ENCODE measurements at regions not wholly inside any gene's neighbourhood (a gene's known extent, or its start where the extent isn't known, plus 50 kb on each side); places are given as distances from the start of the nearest gene placed in this dataset.
"Not testable (repeated sequence)": the region's sequence is repeated elsewhere in the genome, so short reads cannot be mapped to it uniquely, and the experiment has no call there.

GRCh38 chr3:22859618-22860017, 343.5 kb upstream of the UBE2E2 start:
- no peak overlapping the region for H3K4me3 ChIP-seq (ENCODE audit: low read depth, low read length)
- TF ChIP-seq CTCF (IDR thresholded peaks at IDR 0.05; ENCODE audit: insufficient read depth, low read length, missing control alignments) = no peak
- no peak for DNase-seq (ENCODE audit: low read depth, low spot score)
- CTCF ChIA-PET = no interaction called here
- POLR2A ChIA-PET = no interaction called here

GRCh38 chr3:22861426-22861825, 341.7 kb upstream of the UBE2E2 start:
- no peak for DNase-seq (ENCODE audit: low read depth, low spot score)
- CTCF ChIA-PET = no interaction called here

GRCh38 chr3:22862111-22862510, 341.0 kb upstream of the UBE2E2 start:
- CTCF ChIA-PET = no interaction called here
- POLR2A ChIA-PET = no interaction called here
- no peak for DNase-seq (ENCODE audit: low read depth, low spot score)
- TF ChIP-seq CTCF (IDR thresholded peaks at IDR 0.05; ENCODE audit: insufficient read depth, low read length, missing control alignments) = no peak
- H3K4me3 ChIP-seq (ENCODE audit: low read depth, low read length) = no peak overlapping the region

More at GRCh38 chr3:22861426-22861825, 341.7 kb upstream of the UBE2E2 start:
- H3K4me3 ChIP-seq (ENCODE audit: low read depth, low read length) = no peak overlapping the region
- POLR2A ChIA-PET = no interaction called here
- no peak for TF ChIP-seq CTCF (IDR thresholded peaks at IDR 0.05; ENCODE audit: insufficient read depth, low read length, missing control alignments)

- POLR2A ChIA-PET; DNase-seq (ENCODE audit: low read depth, low spot score); CTCF ChIA-PET; H3K4me3 ChIP-seq (ENCODE audit: low read depth, low read length): not testable (repeated sequence)
Observed at GRCh38 chr3:22882834-22883233, 320.3 kb upstream of the UBE2E2 start.

GRCh38 chr3:22885039-22885438, 318.1 kb upstream of the UBE2E2 start:
- no peak for TF ChIP-seq CTCF (IDR thresholded peaks at IDR 0.05; ENCODE audit: insufficient read depth, low read length, missing control alignments)
- ChIA-PET CTCF (no interaction called here), POLR2A (no interaction called here)
- H3K4me3 ChIP-seq (ENCODE audit: low read depth, low read length) = no peak overlapping the region
- no peak for DNase-seq (ENCODE audit: low read depth, low spot score)

- CTCF ChIA-PET = no interaction called here
- no peak for TF ChIP-seq CTCF (IDR thresholded peaks at IDR 0.05; ENCODE audit: insufficient read depth, low read length, missing control alignments)
- POLR2A ChIA-PET = no interaction called here
- no peak overlapping the region for H3K4me3 ChIP-seq (ENCODE audit: low read depth, low read length)
- no peak for DNase-seq (ENCODE audit: low read depth, low spot score)
Observed at GRCh38 chr3:22885574-22886341, 317.4 kb upstream of the UBE2E2 start.

- CTCF ChIA-PET = no interaction called here
Observed at GRCh38 chr3:22886439-22887068, 316.6 kb upstream of the UBE2E2 start.

More at GRCh38 chr3:22886439-22887068, 316.6 kb upstream of the UBE2E2 start:
- no peak overlapping the region for H3K4me3 ChIP-seq (ENCODE audit: low read depth, low read length)
- POLR2A ChIA-PET = no interaction called here
- TF ChIP-seq CTCF (IDR thresholded peaks at IDR 0.05; ENCODE audit: insufficient read depth, low read length, missing control alignments) = no peak
- no peak for DNase-seq (ENCODE audit: low read depth, low spot score)
